Vagina (tissue), 2 donors: ENCODE measurements at regions not wholly inside any gene's neighbourhood (a gene's known extent, or its start where the extent isn't known, plus 50 kb on each side); places are given as distances from the start of the nearest gene placed in this dataset.

Source experiments
- POLR2A ChIP-seq, 2 donors: fragments of 450-650 bp; IDR thresholded peaks; one replicate each; pipeline ENCODE4 v1.6.1; 2017; ENCODE audit warnings: antibody characterized with exemption in 2 of 2, mild to moderate bottlenecking in 2 of 2, moderate library complexity in 2 of 2
- TF ChIP-seq, protein P1 (sequence below), 3 experiments: fragments of 450-650 bp in 2 of 3; fragments of 200-600 bp in 1 of 3; sonication (generic) in 1 of 3; IDR thresholded peaks; one replicate each; pipeline ENCODE4 v1.5.1; 2017 to 2019; ENCODE audit warnings: antibody characterized with exemption in 3 of 3, mild to moderate bottlenecking in 2 of 3, moderate library complexity in 2 of 3

GRCh38 chr16:80203821-80204220 is 337.0 kb upstream of the DYNLRB2 start:
- TF ChIP-seq POLR2A (IDR thresholded peaks at IDR 0.05): no peak
- TF ChIP-seq, protein P1, sequence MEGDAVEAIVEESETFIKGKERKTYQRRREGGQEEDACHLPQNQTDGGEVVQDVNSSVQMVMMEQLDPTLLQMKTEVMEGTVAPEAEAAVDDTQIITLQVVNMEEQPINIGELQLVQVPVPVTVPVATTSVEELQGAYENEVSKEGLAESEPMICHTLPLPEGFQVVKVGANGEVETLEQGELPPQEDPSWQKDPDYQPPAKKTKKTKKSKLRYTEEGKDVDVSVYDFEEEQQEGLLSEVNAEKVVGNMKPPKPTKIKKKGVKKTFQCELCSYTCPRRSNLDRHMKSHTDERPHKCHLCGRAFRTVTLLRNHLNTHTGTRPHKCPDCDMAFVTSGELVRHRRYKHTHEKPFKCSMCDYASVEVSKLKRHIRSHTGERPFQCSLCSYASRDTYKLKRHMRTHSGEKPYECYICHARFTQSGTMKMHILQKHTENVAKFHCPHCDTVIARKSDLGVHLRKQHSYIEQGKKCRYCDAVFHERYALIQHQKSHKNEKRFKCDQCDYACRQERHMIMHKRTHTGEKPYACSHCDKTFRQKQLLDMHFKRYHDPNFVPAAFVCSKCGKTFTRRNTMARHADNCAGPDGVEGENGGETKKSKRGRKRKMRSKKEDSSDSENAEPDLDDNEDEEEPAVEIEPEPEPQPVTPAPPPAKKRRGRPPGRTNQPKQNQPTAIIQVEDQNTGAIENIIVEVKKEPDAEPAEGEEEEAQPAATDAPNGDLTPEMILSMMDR (IDR thresholded peaks at IDR 0.05): no peak
